Renal pelvis (tissue), 1 donor: ENCODE measurements at regions not wholly inside any gene's neighbourhood (a gene's known extent, or its start where the extent isn't known, plus 50 kb on each side); places are given as distances from the start of the nearest gene placed in this dataset.
"Not testable (repeated sequence)": the region's sequence is repeated elsewhere in the genome, so short reads cannot be mapped to it uniquely, and the experiment has no call there.

Experiments used
- DNase-seq: peaks from one replicate; pipeline ENCODE4 v3.0.0-alpha.2; 2013

GRCh38 chr7:110387689-110388088 is 703.2 kb upstream of the LRRN3 start:
- no peak for DNase-seq

- DNase-seq = no peak
These were observed 702.5 kb upstream of the LRRN3 start for GRCh38 chr7:110388457-110388856.

- DNase-seq = no peak
These were observed 694.9 kb upstream of the LRRN3 start for GRCh38 chr7:110396021-110396420.

GRCh38 chr7:110397927-110398660 is 692.8 kb upstream of the LRRN3 start:
- DNase-seq = no peak

- DNase-seq = no peak
These were observed 691.5 kb upstream of the LRRN3 start for GRCh38 chr7:110399421-110399820.

GRCh38 chr7:110400411-110400810 is 690.5 kb upstream of the LRRN3 start:
- DNase-seq = no peak

- no peak for DNase-seq
These were observed 683.7 kb upstream of the LRRN3 start for GRCh38 chr7:110407242-110407641.

GRCh38 chr7:110407706-110408105 is 683.2 kb upstream of the LRRN3 start:
- DNase-seq = no peak

GRCh38 chr7:110412614-110413013 is 678.3 kb upstream of the LRRN3 start:
- DNase-seq = no peak

GRCh38 chr7:110413038-110413437 is 677.9 kb upstream of the LRRN3 start:
- DNase-seq = no peak

- DNase-seq = no peak
These were observed 673.3 kb upstream of the LRRN3 start for GRCh38 chr7:110417611-110418010.

GRCh38 chr7:110418659-110419280 is 672.2 kb upstream of the LRRN3 start:
- peak; percentile 58 for DNase-seq

GRCh38 chr7:110420788-110421187 is 670.1 kb upstream of the LRRN3 start:
- DNase-seq = no peak

- no peak for DNase-seq
These were observed 669.3 kb upstream of the LRRN3 start for GRCh38 chr7:110421490-110422241.

GRCh38 chr7:110432061-110432553 is 658.8 kb upstream of the LRRN3 start:
- DNase-seq = no peak

GRCh38 chr7:110438926-110439325 is 652.0 kb upstream of the LRRN3 start:
- not testable (repeated sequence) for DNase-seq

- peak; percentile 61 for DNase-seq
These were observed 648.5 kb upstream of the LRRN3 start for GRCh38 chr7:110442381-110442837.

GRCh38 chr7:110446658-110447057 is 644.3 kb upstream of the LRRN3 start:
- DNase-seq = no peak

GRCh38 chr7:110448918-110449317 is 642.0 kb upstream of the LRRN3 start:
- no peak for DNase-seq

GRCh38 chr7:110454713-110455112 is 636.2 kb upstream of the LRRN3 start:
- no peak for DNase-seq

GRCh38 chr7:110461621-110462020 is 629.3 kb upstream of the LRRN3 start:
- DNase-seq = no peak

- no peak for DNase-seq
These were observed 620.5 kb upstream of the LRRN3 start for GRCh38 chr7:110470420-110470819.

- DNase-seq = not testable (repeated sequence)
These were observed 618.5 kb upstream of the LRRN3 start for GRCh38 chr7:110472419-110472818.
